ENCODE measurements at regions not wholly inside any gene's neighbourhood (a gene's known extent, or its start where the extent isn't known, plus 50 kb on each side); places are given as distances from the start of the nearest gene placed in this dataset.
A peak's percentile ranks its signal among the peaks of the same experiment; 100 is the strongest.

DNA sequence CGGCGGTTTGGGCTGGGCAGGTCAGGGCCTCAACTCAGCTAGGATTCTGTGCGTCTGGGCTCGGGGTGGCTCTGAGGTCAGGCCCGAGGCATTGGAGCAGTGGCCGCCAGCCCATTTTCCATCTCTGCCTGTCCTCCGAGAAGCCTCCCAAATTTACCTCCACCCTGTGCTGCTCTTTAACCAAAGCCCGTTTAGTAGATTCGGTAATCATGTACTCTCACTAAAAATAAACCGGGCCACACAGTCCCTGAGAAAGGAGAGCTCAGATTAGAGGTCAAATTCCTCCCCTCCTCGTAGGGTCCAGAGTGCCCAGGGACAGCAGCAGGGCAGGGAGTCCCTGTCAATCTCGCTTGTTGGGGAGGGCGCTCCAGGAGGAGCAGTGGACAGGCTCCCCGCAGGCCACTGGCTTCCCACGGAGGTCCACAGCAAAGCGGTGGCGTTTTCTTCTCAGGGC lies 88.7 kb upstream of the CHST15 start:
- H3K4me3 ChIP-seq (ENCODE audit: low read length): no peak overlapping the region
- TF ChIP-seq, protein P1, sequence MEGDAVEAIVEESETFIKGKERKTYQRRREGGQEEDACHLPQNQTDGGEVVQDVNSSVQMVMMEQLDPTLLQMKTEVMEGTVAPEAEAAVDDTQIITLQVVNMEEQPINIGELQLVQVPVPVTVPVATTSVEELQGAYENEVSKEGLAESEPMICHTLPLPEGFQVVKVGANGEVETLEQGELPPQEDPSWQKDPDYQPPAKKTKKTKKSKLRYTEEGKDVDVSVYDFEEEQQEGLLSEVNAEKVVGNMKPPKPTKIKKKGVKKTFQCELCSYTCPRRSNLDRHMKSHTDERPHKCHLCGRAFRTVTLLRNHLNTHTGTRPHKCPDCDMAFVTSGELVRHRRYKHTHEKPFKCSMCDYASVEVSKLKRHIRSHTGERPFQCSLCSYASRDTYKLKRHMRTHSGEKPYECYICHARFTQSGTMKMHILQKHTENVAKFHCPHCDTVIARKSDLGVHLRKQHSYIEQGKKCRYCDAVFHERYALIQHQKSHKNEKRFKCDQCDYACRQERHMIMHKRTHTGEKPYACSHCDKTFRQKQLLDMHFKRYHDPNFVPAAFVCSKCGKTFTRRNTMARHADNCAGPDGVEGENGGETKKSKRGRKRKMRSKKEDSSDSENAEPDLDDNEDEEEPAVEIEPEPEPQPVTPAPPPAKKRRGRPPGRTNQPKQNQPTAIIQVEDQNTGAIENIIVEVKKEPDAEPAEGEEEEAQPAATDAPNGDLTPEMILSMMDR (conservative IDR thresholded peaks at IDR 0.05; ENCODE audit: low read depth, low read length): no peak
- DNase-seq (ENCODE audit: low read depth): no peak

DNA sequence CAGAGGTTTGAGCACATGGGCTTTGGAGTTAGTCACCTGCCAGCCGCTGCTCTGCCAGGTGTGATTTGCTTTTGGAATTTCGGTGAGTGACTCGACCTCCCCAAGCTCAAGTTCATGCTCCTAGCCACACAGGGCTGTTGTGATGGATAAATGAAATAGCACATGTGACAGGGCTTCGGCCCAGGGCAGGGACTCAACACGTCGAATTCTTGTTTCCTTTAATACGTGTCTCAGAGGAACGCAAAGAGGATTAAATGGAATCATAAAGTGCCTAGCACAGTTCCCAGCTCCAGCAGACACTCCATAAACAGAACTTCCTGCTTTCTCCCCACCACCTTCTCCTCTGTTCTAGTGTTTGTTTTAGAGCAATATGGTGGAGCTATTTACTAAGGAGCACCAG lies 88.3 kb upstream of the CHST15 start:
- peak; percentile 87 for DNase-seq (ENCODE audit: low read depth)
- H3K4me3 ChIP-seq (ENCODE audit: low read length): no peak overlapping the region
- TF ChIP-seq, protein P1 (conservative IDR thresholded peaks at IDR 0.05; ENCODE audit: low read depth, low read length): no peak

GRCh38 chr10:124180947-124181549 lies 87.7 kb upstream of the CHST15 start:
- H3K4me3 ChIP-seq (ENCODE audit: low read length): no peak overlapping the region
- DNase-seq (ENCODE audit: low read depth): no peak
- TF ChIP-seq, protein P1 (conservative IDR thresholded peaks at IDR 0.05; ENCODE audit: low read depth, low read length): no peak

- no peak for DNase-seq (ENCODE audit: low read depth)
Measured at GRCh38 chr10:124180044-124180745, 86.8 kb upstream of the CHST15 start.

DNA sequence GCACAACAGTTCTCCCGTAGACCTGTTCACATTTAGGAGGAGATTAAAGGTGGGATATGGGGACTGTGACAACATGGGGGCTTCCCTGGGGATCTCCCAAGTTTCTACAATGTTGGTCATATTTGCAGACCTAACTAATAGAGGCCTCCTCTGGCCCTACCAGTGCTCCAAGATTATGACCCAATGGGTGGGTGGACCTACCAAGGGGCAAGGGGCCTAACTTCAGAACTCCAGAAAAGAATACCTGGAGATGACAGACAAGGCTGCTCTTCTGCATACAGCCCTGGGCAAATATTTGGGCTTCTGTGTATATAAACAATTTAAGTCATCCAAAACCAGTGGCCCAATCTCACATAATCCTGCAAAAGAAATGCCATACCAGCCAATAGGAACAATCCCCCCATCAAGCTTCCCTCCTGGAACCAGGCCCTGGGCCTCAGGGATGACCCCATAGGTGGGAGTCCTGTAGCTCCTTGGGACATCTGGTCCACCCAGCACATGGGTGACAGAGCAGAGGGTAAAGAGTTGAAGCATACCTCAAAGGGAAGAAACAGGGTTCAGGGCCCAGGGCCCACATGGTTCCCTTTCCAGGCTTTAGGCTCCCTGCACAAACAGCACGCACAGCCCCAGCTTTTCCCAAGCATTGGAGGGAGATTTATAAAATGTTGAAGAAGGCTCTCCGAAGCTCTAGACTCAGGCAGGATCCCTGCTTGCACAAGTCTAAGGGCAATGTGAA lies 86.1 kb upstream of the CHST15 start:
- no peak overlapping the region for H3K4me3 ChIP-seq (ENCODE audit: low read length)
- TF ChIP-seq, protein P1 (conservative IDR thresholded peaks at IDR 0.05; ENCODE audit: low read depth, low read length): no peak
- DNase-seq (ENCODE audit: low read depth): no peak

More at GRCh38 chr10:124180044-124180745, 86.8 kb upstream of the CHST15 start:
- H3K4me3 ChIP-seq (ENCODE audit: low read length): no peak overlapping the region
- TF ChIP-seq, protein P1 (conservative IDR thresholded peaks at IDR 0.05; ENCODE audit: low read depth, low read length): no peak

- no peak overlapping the region for H3K4me3 ChIP-seq (ENCODE audit: low read length)
- no peak for DNase-seq (ENCODE audit: low read depth)
- TF ChIP-seq, protein P1 (conservative IDR thresholded peaks at IDR 0.05; ENCODE audit: low read depth, low read length): no peak
Measured at GRCh38 chr10:124177180-124177518, 83.8 kb upstream of the CHST15 start.

Measured in retinal pigment epithelial cell (primary cell).